VCaP (cell line): ENCODE measurements at regions not wholly inside any gene's neighbourhood (a gene's known extent, or its start where the extent isn't known, plus 50 kb on each side); places are given as distances from the start of the nearest gene placed in this dataset.

Source experiments
- H3K27ac ChIP-seq: fragments of 450-650 bp; 2 replicates; pipeline ENCODE4 v1.5.1; 2017
- TF ChIP-seq, protein P1 (sequence below): fragments of 450-650 bp; conservative IDR thresholded peaks from 2 replicates; pipeline ENCODE4 v1.5.1; 2017; ENCODE audit warnings: mild to moderate bottlenecking, moderate library complexity

DNA sequence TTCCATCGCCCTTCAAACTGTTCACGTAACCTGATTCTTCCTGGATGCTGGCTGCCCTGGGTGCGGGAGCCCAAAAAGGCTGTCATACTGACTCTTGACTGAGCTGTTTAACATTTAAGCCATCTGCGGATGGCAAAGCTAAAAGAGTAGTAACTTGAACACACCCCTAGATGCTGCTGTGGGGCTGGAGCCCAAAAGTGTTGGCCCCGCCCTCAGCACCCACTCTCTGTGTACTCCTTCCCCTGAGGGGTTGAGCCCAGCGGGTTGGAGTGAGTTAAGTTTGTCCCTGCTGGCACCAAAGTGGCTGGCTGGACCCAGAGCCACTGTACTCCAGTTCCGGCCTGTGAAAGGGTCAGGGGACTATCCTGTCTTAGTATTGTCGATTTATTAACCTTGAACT is 640.6 kb downstream of the PTPRU start:
- TF ChIP-seq, protein P1, sequence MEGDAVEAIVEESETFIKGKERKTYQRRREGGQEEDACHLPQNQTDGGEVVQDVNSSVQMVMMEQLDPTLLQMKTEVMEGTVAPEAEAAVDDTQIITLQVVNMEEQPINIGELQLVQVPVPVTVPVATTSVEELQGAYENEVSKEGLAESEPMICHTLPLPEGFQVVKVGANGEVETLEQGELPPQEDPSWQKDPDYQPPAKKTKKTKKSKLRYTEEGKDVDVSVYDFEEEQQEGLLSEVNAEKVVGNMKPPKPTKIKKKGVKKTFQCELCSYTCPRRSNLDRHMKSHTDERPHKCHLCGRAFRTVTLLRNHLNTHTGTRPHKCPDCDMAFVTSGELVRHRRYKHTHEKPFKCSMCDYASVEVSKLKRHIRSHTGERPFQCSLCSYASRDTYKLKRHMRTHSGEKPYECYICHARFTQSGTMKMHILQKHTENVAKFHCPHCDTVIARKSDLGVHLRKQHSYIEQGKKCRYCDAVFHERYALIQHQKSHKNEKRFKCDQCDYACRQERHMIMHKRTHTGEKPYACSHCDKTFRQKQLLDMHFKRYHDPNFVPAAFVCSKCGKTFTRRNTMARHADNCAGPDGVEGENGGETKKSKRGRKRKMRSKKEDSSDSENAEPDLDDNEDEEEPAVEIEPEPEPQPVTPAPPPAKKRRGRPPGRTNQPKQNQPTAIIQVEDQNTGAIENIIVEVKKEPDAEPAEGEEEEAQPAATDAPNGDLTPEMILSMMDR = no peak

DNA sequence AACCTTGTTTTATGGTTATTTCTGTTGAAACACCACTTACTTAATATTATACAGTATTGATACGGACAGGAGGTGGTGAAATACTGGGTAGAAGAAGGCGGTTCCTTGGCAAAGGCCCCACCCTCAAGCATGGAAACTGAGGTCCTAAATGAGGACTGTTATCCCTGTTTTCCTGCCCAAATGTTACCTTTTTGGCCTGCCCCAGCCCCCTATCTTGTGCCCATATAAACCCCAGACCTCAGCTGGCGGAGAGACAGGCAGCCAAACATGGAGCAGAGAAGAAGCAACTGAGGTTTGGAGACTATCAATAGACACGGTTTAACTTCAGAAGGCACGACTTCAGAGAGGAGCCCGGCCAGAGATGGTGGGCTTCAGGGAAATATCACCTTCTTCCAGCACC is 640.1 kb downstream of the PTPRU start:
- H3K27ac ChIP-seq = no peak overlapping the region
- TF ChIP-seq, protein P1 = no peak

More for the DNA sequence above, 640.6 kb downstream of the PTPRU start:
- no peak overlapping the region for H3K27ac ChIP-seq

DNA sequence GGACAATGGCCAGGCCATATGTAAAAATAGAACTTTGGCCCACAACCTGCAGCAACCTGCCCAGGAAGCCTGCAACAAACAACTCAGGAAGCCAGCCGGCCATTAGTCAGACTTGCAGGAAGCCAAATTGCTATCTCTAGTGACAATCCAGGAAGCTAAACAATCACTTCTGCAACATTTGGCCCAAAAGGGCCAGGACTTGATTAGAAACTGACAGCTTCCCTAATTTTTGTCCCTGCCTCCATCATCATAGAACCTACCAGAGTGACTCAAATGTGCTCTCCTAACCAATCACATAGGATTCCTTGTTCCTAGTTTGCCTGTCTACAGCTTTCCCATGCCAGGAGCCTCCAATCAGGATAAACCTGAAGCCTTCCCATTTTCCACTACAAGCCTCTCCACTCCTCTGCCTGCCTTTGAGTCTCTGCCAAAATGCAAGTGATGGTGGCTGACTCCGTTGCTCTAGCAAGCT is 639.3 kb downstream of the PTPRU start:
- TF ChIP-seq, protein P1 = no peak
- no peak overlapping the region for H3K27ac ChIP-seq

DNA sequence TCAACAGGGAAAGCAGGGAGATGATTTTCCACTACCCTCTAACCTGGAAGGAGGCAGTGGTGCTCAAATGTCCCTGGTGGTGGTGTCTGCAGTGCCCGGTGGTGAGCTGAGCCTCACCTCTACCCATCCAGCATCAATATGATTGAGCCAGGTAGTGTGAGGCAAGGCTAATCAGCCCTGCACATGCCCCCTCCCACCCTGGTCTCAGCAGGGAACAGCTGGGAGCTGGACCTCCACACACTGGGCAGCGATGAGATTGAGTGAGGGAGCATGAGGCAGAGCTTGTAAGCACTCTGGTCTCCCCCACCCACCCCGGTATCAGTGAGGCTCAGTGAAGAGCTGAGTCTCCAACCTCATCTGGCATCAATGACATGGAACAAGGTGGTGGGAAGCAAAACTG is 634.3 kb downstream of the PTPRU start:
- H3K27ac ChIP-seq = no peak overlapping the region
- TF ChIP-seq, protein P1 = no peak

DNA sequence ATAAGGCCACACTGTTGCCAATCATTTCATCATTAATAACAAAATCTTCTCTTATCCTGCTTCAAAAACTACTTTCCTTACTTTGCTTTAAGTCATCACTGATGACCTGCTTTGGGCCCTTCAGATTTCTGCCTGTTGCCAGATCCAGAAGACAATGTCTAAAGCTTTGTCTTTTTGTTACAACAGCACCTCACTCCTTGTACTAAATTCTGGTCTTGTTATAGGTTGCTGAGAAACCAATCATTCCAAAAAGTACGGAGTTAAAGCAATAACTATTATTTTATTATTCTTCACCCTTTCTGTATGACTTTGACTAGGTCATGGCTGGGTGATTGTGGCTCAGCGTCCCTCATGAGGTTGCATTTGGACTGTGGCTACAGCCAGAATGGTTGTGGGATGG is 633.5 kb downstream of the PTPRU start:
- TF ChIP-seq, protein P1 = no peak
- no peak overlapping the region for H3K27ac ChIP-seq

DNA sequence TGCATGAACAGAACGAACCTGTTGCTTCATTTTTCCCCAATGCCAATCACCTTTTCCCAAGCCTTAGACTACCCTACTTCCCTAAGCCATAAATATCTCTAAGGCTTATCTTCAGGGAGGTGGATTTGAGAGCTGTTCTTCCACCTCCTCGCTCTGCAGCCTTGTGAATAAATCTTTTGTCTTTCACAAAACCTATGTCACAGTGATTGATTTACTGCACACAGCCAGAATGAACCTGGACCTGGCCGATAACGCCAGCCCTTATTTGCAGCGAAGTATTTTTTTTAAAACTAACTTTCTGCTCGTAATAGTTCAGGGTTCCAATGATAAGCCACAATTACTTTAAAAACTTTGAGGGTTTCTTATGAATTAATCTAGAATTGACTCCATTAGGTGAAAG is 632.6 kb downstream of the PTPRU start:
- H3K27ac ChIP-seq = no peak overlapping the region
- TF ChIP-seq, protein P1 = no peak

DNA sequence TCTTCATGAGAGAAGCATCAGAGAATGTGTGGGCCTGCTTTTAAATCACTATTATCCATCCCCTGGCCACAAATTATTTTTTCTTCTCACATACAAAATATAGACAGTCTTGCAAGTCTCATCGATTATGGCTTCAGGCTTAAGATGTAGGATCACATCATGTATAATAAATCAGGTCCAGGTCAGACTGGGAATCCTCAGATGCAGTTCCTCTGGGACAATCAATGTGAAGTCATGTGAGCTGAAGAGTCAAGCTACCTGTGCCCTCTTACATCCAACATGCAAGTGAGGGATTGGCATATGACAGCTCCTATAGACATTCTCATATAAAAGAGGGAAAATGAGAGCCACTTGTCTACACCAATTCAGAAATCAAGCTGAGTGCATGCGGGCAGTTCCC is 631.8 kb downstream of the PTPRU start:
- TF ChIP-seq, protein P1 = no peak
- no peak overlapping the region for H3K27ac ChIP-seq
